PC-9 (cell line): ENCODE measurements at regions not wholly inside any gene's neighbourhood (a gene's known extent, or its start where the extent isn't known, plus 50 kb on each side); places are given as distances from the start of the nearest gene placed in this dataset.

Experiments
- BruUV-seq: library from RNA; stranded (reverse); fragments of 400-500 nt; replicated peaks from 2 replicates; lab custom pipeline; 2021; lab: Mats Ljungman, UMichigan
- CTCF ChIA-PET: fragments of 300-600 bp; sonication (Branson Sonifier 250); formaldehyde crosslinking; loops from one replicate; lab custom pipeline; 2022; ENCODE audit warnings: antibody characterized with exemption; lab: Charles Lee
- POLR2A ChIA-PET: fragments of 300-600 bp; sonication (Branson Sonifier 250); formaldehyde crosslinking; loops from one replicate; lab custom pipeline; 2022; ENCODE audit warnings: antibody characterized with exemption; ENCODE audit not compliant: unreplicated experiment; lab: Charles Lee
- DNase-seq, 2 experiments: peaks; one replicate each; pipeline versions ENCODE4 v3.0.0 to v3.0.0-alpha.2; 2015 to 2022; ENCODE audit warnings: mixed read lengths in 1 of 2
- H2AFZ ChIP-seq: fragments of 200-600 bp; sonication (generic); 2 replicates; pipeline ENCODE4 v1.8.1; 2017; ENCODE audit warnings: antibody characterized with exemption
- H3F3A ChIP-seq: fragments of 200-600 bp; sonication (generic); 2 replicates; pipeline ENCODE4 v1.8.1; 2017; ENCODE audit warnings: antibody characterized with exemption, mild to moderate bottlenecking, low read depth; ENCODE audit not compliant: insufficient read depth
- H3K27ac ChIP-seq: fragments of 200-600 bp; sonication (generic); 2 replicates; pipeline ENCODE4 v1.6.1; 2016; ENCODE audit warnings: mixed run types
- H3K27me3 ChIP-seq: fragments of 200-600 bp; sonication (generic); 2 replicates; pipeline ENCODE4 v1.6.1; 2016; ENCODE audit warnings: low read depth, mixed run types; ENCODE audit not compliant: insufficient read depth
- H3K36me3 ChIP-seq: fragments of 200-600 bp; sonication (generic); 2 replicates; pipeline ENCODE4 v1.6.1; 2016; ENCODE audit warnings: low read depth, mixed run types
- H3K4me1 ChIP-seq: fragments of 200-600 bp; sonication (generic); replicated peaks from 2 replicates; pipeline ENCODE4 v1.6.1; 2016; ENCODE audit warnings: mixed run types; ENCODE audit not compliant: insufficient read depth
- H3K4me2 ChIP-seq: fragments of 200-600 bp; sonication (generic); 2 replicates; pipeline ENCODE4 v1.6.1; 2017; ENCODE audit warnings: mixed run types
- H3K4me3 ChIP-seq: fragments of 200-600 bp; sonication (generic); 2 replicates; pipeline ENCODE4 v1.6.1; 2016; ENCODE audit warnings: mixed run types
- H3K79me2 ChIP-seq: fragments of 200-600 bp; sonication (generic); 2 replicates; pipeline ENCODE4 v1.6.1; 2017; ENCODE audit warnings: low read depth, mixed run types
- H3K9me2 ChIP-seq: fragments of 200-600 bp; sonication (generic); 2 replicates; pipeline ENCODE4 v1.8.1; 2017; ENCODE audit warnings: mild to moderate bottlenecking; ENCODE audit not compliant: insufficient read depth
- H3K9me3 ChIP-seq: fragments of 200-600 bp; sonication (generic); 2 replicates; pipeline ENCODE4 v1.8.1; 2016; ENCODE audit warnings: low read depth; ENCODE audit not compliant: insufficient read depth
- H4K20me1 ChIP-seq: fragments of 200-600 bp; sonication (generic); 2 replicates; pipeline ENCODE4 v1.8.1; 2017; ENCODE audit not compliant: insufficient read depth
- CTCF ChIP-seq: fragments of 200-600 bp; sonication (generic); conservative IDR thresholded peaks from 2 replicates; pipeline ENCODE4 v1.6.1; 2017; ENCODE audit warnings: mixed run types, antibody characterized with exemption, mild to moderate bottlenecking, moderate library complexity
- EZH2 ChIP-seq: fragments of 200-600 bp; sonication (generic); IDR thresholded peaks from 2 replicates; pipeline ENCODE4 v1.8.0; 2017; ENCODE audit warnings: antibody characterized with exemption, low read depth
- intact Hi-C: fragments of 100-400 bp; cut with micrococcal nuclease; formaldehyde crosslinking; loops from one replicate; pipeline ENCODE4 v1.10.0; 2022; ENCODE audit not compliant: unreplicated experiment

- H3K27me3 ChIP-seq: peaks cover 95% of the 10 kb centered on the region
- H2AFZ ChIP-seq: no peak overlapping the region
- TF ChIP-seq EZH2: 0 out of 2 replicates have a peak, but pooled peaks have one; percentile 62
- TF ChIP-seq CTCF: no peak
- peaks cover 5% of the 10 kb centered on the region for H4K20me1 ChIP-seq
- H3K27ac ChIP-seq: no peak overlapping the region
- H3K9me2 ChIP-seq: no peaks in the 10 kb centered on the region
- no TSS peak for BruUV-seq
- H3K4me3 ChIP-seq: no peak overlapping the region
- H3K36me3 ChIP-seq: no peaks in the 10 kb centered on the region
- CTCF ChIA-PET: no interaction called here
- intact Hi-C loops: no loop called here
- no peaks in the 10 kb centered on the region for H3K4me1 ChIP-seq
- H3K79me2 ChIP-seq: no peaks in the 10 kb centered on the region
- H3K9me3 ChIP-seq: no peaks in the 10 kb centered on the region
- no peak overlapping the region for H3K4me2 ChIP-seq
- POLR2A ChIA-PET: no interaction called here
- H3F3A ChIP-seq: no peaks in the 10 kb centered on the region
- DNase-seq: no peak
Measured at GRCh38 chr7:361680-362401, 71.9 kb downstream of the FOXL3 start.

- H3K4me2 ChIP-seq: no peak overlapping the region
- peaks cover 5% of the 10 kb centered on the region for H4K20me1 ChIP-seq
- 0 out of 2 replicates have a peak, but pooled peaks have one; percentile 20 for TF ChIP-seq EZH2
- TF ChIP-seq CTCF: no peak
- no TSS peak for BruUV-seq
- no peak overlapping the region for H2AFZ ChIP-seq
- no peak overlapping the region for H3K27ac ChIP-seq
- no peaks in the 10 kb centered on the region for H3K4me1 ChIP-seq
- H3K36me3 ChIP-seq: no peaks in the 10 kb centered on the region
- DNase-seq: no peak
- ChIA-PET CTCF (no interaction called here), POLR2A (no interaction called here)
- H3K9me3 ChIP-seq: no peaks in the 10 kb centered on the region
- H3F3A ChIP-seq: no peaks in the 10 kb centered on the region
- no peaks in the 10 kb centered on the region for H3K79me2 ChIP-seq
- intact Hi-C loops: no loop called here
- H3K4me3 ChIP-seq: no peak overlapping the region
- no peaks in the 10 kb centered on the region for H3K9me2 ChIP-seq
- H3K27me3 ChIP-seq: peaks cover 95% of the 10 kb centered on the region
Measured at GRCh38 chr7:362402-363096, 72.6 kb downstream of the FOXL3 start.

- no peak for TF ChIP-seq EZH2
- TF ChIP-seq CTCF: no peak
- H3K9me2 ChIP-seq: no peaks in the 10 kb centered on the region
- ChIA-PET POLR2A (no interaction called here), CTCF (no interaction called here)
- H2AFZ ChIP-seq: no peak overlapping the region
- H3K27me3 ChIP-seq: peaks cover 93% of the 10 kb centered on the region
- no peak overlapping the region for H3K4me2 ChIP-seq
- H3K4me1 ChIP-seq: no peaks in the 10 kb centered on the region
- no peaks in the 10 kb centered on the region for H3F3A ChIP-seq
- no peak overlapping the region for H3K4me3 ChIP-seq
- H3K36me3 ChIP-seq: no peaks in the 10 kb centered on the region
- H3K9me3 ChIP-seq: no peaks in the 10 kb centered on the region
- intact Hi-C loops: no loop called here
- H3K79me2 ChIP-seq: no peaks in the 10 kb centered on the region
- BruUV-seq: no TSS peak
- peaks cover 5% of the 10 kb centered on the region for H4K20me1 ChIP-seq
- DNase-seq: no peak
- no peak overlapping the region for H3K27ac ChIP-seq
Measured at GRCh38 chr7:363626-364025, 73.7 kb downstream of the FOXL3 start.
